ENCODE measurements at regions not wholly inside any gene's neighbourhood (a gene's known extent, or its start where the extent isn't known, plus 50 kb on each side); places are given as distances from the start of the nearest gene placed in this dataset.
"Not testable (repeated sequence)": the region's sequence is repeated elsewhere in the genome, so short reads cannot be mapped to it uniquely, and the experiment has no call there.

DNA sequence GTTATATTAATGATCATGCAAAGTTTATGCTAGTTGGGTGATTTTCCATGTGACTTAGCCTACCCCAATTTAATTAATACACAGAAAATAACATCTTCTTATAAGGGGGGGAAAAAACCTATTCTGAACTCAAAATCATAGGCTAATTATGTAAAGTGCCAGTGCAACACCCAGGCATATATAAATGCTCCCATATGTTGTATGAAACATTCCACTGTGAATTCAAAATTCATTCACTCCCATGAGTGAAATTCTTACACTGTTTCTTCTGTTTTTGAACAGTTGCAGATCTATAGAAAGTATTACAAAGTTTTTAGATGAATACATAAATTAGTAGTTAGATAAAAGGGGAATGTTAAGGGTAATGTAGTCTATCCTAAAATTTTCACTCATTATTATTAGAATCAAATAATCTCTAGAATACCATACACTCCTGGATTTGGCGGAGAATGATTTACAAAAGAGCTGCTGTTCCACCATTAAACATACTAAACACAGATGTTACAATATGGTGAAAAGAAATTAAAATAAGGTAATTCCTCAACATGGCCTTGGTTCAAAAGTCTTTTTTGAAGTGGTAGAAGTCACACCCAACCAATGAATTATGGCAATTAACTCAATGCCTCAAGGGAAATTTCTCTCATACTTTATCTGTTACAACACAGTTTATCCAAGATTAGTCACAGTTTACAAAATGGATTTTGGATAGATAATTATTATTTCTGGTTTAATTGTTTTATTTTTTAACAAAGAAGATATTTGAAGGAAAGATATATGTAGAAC lies 454.1 kb upstream of the FLRT2 start:
- ATAC-seq (ENCODE audit: low read depth in 2 of 2) (no peak), DNase-seq (no peak)
- Mint-ChIP-seq H3K27me3 (no peaks in the 10 kb centered on the region), H3K4me1 (no peaks in the 10 kb centered on the region), H3K9me3 (peaks cover 0 to 7% (median 1%) of the 10 kb centered on the region in 7 donors), H3K36me3 (no peaks in the 10 kb centered on the region), H3K27ac (no peak overlapping the region), H3K4me3 (no peak overlapping the region)

DNA sequence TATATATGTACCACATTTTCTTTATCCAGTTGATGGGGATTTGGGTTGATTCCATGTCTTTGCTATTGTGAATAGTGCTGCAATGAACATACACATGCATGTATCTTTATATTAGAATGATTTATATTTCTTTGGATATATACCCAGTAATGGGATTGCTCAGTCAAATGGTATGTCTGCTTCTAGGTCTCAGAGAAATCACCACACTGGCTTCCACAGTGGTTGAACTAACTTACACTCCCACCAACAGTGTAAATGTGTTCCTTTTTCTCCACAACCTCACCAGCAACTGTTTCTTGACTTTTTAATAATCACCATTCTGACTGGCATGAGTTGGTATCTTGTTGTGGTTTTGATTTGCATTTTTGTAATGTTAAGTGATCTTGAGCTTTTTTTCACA lies 452.2 kb upstream of the FLRT2 start:
- not testable (repeated sequence) for H3K27ac Mint-ChIP-seq; ATAC-seq (ENCODE audit: low read depth in 2 of 2); H3K9me3 Mint-ChIP-seq; DNase-seq; H3K4me3 Mint-ChIP-seq; H3K27me3 Mint-ChIP-seq; H3K36me3 Mint-ChIP-seq; H3K4me1 Mint-ChIP-seq

DNA sequence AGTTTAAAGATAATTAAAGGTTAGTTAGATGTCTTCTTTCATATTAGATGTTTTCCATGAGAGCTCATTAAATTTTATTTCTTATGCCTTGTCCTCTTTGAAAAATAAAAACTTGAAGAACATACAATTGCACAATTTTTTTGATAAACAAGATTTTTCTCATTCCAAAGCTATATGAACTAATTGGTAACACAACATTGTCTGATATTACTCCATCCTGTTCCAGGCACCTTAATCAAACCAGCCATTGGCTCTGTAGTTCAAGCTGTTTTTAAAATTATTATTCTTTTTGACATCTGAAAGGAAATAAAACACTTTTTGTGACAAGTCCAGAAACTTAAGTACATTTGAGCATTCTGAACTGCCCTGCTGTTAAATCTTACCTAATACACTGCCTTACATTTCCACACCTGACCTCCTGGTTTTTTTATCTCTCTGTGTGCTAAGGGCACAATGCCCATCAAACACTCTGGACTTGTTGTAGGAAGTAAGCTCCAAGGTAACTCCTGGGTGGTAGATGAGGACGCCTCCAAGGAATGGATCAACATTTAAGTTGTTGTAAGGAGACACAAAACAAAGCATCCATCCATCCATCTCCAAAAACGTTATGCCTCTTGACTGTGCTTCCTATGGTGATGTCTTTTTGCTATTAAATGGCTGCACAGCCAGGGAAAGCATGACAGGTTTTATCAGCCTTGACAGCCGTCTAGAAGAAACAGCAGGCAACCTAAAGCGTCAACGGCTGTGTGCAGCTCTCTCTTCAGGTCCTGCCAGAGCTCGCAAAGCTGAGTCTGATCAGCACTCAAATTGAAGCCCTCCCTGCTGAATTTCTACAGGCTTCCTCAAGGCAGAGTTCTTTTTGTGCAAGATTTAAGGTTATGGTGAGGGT lies 449.9 kb upstream of the FLRT2 start:
- no peak overlapping the region for H3K4me3 Mint-ChIP-seq
- H3K27ac Mint-ChIP-seq, result no peak overlapping the region
- ATAC-seq (ENCODE audit: low read depth in 2 of 2) (no peak), DNase-seq (no peak)
- no peaks in the 10 kb centered on the region for H3K4me1 Mint-ChIP-seq
- H3K9me3 Mint-ChIP-seq, result peaks cover 0 to 8% (median 2%) of the 10 kb centered on the region in 7 donors
- H3K36me3 Mint-ChIP-seq, result no peaks in the 10 kb centered on the region
- H3K27me3 Mint-ChIP-seq, result no peaks in the 10 kb centered on the region

DNA sequence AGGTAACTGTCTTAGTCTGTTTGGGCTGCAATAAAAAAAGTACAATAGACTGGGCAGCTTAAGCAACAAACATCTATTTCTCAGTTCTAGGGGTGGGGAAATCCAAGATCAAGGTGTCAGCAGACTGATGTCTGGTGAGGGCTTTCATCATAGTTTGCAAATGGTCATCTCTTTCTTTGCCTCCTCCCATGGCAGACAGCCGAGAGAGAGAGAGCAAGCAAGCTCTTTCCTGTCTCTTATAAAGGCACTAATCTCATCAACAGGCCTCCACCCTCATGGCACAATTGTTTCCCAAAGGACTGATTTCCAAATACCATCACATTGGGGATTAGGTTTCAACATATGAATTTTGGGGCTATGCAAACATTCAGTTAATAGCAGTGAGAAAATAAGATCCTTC lies 445.6 kb upstream of the FLRT2 start:
- DNase-seq (no peak), ATAC-seq (ENCODE audit: low read depth in 2 of 2) (no peak)
- Mint-ChIP-seq H3K4me3 (no peak overlapping the region), H3K27ac (no peak overlapping the region), H3K4me1 (no peaks in the 10 kb centered on the region), H3K27me3 (no peaks in the 10 kb centered on the region), H3K9me3 (peaks cover 0 to 12% (median 2%) of the 10 kb centered on the region in 7 donors), H3K36me3 (no peaks in the 10 kb centered on the region)

DNA sequence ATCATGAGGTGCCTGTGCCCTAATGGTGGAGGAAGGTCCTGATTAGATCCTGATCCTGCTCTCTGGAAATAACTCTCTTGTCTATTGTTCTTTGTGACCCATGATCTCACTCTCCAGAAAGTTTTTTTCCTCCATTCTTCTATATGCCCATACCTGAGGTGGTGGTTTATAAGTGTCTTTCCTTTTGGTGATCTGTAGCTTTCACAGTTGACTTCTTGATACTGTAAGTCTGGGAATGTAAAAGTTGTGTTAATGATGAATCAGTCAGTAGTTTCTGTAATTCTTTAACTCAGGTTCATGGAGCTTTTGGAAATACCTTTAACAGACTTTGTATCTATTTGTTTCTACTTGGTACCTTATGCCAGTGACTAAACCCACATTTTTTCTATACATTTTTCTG lies 444.0 kb upstream of the FLRT2 start:
- Mint-ChIP-seq H3K27ac (no peak overlapping the region), H3K27me3 (no peaks in the 10 kb centered on the region), H3K4me1 (no peaks in the 10 kb centered on the region), H3K9me3 (peaks cover 0 to 12% (median 2%) of the 10 kb centered on the region in 7 donors), H3K4me3 (no peak overlapping the region), H3K36me3 (no peaks in the 10 kb centered on the region)
- ATAC-seq (ENCODE audit: low read depth in 2 of 2), result no peak
- DNase-seq, result no peak

DNA sequence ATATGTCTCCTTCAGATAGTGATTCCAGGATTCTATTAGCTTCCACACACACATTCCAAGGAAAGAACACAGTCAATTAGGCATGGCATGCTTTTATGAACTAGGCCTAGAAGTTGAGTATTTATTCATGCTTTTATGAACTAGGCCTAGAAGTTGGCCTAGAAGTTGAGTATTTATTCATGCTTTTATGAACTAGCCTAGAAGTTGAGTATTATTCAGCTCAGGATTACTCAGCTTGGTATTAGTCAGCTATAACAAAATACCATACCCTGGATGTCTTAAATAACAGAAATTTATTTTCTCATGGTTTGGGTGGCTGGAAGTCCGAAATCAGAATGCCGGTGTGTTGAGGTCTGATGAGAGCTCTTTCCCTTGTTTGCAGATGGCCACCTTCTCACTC lies 442.7 kb upstream of the FLRT2 start:
- Mint-ChIP-seq H3K27ac (no peak overlapping the region), H3K27me3 (no peaks in the 10 kb centered on the region), H3K36me3 (no peaks in the 10 kb centered on the region), H3K4me3 (no peak overlapping the region), H3K9me3 (peaks cover 0 to 9% (median 2%) of the 10 kb centered on the region in 7 donors), H3K4me1 (no peaks in the 10 kb centered on the region)
- ATAC-seq (ENCODE audit: low read depth in 2 of 2) (no peak), DNase-seq (no peak)

DNA sequence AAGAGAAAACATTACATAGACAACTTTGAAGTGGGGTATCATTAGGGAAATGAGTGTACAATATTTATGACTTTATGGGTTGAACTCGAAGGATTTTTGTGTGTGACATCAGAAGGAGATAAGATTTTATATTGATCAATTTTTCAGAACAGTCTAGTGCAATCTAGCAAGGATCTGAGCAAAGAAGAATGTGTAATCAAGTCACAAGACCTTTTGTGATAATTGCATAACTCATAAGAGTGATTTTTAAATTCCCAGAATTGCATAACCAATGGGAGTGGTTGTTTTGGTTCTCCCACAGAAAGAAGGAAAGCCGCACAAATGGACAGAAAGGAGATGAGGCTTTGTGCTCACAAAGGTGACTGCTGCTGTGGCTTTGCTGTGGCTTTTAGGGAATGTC lies 441.8 kb upstream of the FLRT2 start:
- no peaks in the 10 kb centered on the region for H3K4me1 Mint-ChIP-seq

DNA sequence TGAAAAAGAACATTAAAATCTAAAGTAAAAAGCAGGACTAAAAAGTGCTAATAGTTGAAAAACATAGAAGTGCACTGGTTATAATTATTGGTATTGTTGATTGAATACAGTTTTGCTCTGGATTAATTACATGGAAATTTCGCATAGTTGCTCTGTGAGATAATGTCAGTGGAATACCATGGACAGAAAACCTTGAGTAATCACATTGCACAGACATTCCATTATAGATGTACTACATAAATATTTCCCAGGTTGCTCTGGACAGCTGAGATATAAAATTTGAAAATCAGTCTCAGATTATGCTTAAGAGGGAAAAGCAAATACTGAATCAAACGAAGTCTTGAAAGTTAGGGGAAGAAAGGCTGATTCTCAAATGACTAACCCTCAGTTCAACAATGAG lies 439.3 kb upstream of the FLRT2 start:
- H3K4me1 Mint-ChIP-seq, result no peaks in the 10 kb centered on the region
- DNase-seq (no peak), ATAC-seq (ENCODE audit: low read depth in 2 of 2) (no peak)
- peaks cover 0 to 9% (median 0%) of the 10 kb centered on the region in 7 donors for H3K9me3 Mint-ChIP-seq
- no peak overlapping the region for H3K4me3 Mint-ChIP-seq
- no peaks in the 10 kb centered on the region for H3K27me3 Mint-ChIP-seq
- H3K36me3 Mint-ChIP-seq, result no peaks in the 10 kb centered on the region
- no peak overlapping the region for H3K27ac Mint-ChIP-seq

More for the DNA sequence above, 441.8 kb upstream of the FLRT2 start:
- Mint-ChIP-seq H3K9me3 (peaks cover 0 to 9% (median 0%) of the 10 kb centered on the region in 7 donors), H3K27me3 (no peaks in the 10 kb centered on the region), H3K4me3 (no peak overlapping the region), H3K27ac (no peak overlapping the region), H3K36me3 (no peaks in the 10 kb centered on the region)
- ATAC-seq (ENCODE audit: low read depth in 2 of 2), result no peak
- no peak for DNase-seq

DNA sequence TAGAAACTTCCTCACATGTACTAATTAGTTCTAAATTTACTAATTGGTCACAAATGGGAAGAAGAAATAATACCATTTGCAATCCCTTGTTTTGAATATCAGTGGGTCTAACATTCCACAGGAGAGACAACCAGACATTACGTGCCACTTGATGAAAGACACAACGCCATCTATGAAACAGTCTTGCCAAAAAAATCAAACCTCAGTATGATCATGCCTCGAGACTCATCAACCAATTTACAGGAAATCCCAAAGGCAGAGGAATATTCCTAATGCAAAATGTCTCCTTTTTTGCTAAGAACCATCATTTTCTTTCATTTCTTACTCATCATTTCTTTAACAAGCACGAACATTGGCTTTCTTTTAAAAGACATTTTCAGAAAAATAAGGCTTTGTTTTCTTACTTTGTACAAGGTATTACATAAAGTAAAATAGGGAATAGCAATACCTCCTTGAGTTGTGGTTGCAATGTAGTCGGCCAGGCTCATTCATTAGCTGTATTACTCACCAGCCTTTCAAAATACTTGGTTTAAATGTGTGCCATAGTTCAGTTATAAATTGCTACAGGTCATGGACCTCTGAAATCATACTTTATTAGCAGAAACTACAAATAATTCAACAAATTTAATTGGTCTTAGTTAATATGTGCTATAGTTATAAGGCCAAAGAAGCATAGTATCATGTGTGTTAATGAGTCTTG lies 436.2 kb upstream of the FLRT2 start:
- DNase-seq (no peak), ATAC-seq (ENCODE audit: low read depth in 2 of 2) (no peak)
- Mint-ChIP-seq H3K27ac (peak overlapping the region in 1 of 6 donors; percentile 15), H3K4me3 (no peak overlapping the region), H3K9me3 (peaks cover 0 to 2% (median 0%) of the 10 kb centered on the region in 7 donors), H3K27me3 (no peaks in the 10 kb centered on the region), H3K36me3 (no peaks in the 10 kb centered on the region), H3K4me1 (no peaks in the 10 kb centered on the region)

DNA sequence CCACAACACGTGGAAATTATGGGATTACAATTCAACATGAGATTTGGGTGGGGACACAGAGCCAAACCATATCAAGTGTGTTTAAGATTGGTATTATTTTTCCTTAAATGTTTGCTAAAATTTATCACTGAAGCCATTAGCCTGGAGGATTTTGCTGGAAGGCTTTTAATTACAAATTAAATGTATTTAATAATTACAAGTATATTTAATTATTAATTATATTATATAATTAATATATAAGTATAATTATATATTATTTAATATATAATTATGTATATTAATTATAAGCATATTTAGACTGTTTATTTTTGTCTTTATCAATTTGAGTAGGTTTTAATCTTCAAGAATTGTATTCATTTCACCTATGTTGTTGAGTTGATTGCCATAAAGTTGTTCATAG lies 427.4 kb upstream of the FLRT2 start:
- H3K36me3 Mint-ChIP-seq, result no peaks in the 10 kb centered on the region
- no peaks in the 10 kb centered on the region for H3K4me1 Mint-ChIP-seq
- no peak for ATAC-seq (ENCODE audit: low read depth in 2 of 2)
- DNase-seq, result no peak
- H3K4me3 Mint-ChIP-seq, result no peak overlapping the region
- no peak overlapping the region for H3K27ac Mint-ChIP-seq
- peaks cover 0 to 7% (median 0%) of the 10 kb centered on the region in 7 donors for H3K9me3 Mint-ChIP-seq
- H3K27me3 Mint-ChIP-seq, result no peaks in the 10 kb centered on the region

DNA sequence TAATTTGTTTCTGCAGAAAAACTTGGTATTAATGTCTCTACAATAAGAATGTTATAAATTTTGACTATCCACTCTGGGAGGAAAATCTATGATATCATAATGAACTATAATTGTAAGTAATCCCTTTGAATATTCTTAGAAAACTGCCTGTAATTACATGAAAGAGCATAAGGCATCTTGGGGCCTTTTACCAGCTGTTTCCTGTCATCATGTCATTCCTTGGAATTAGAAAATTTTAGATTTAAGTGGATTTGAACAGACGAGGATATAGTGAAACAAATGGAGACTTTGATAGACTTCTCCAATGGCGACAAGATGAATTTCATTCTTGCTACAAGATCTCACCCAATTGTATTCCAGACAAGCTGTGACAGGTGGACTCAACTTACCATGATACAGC lies 423.4 kb upstream of the FLRT2 start:
- Mint-ChIP-seq H3K27ac (no peak overlapping the region), H3K4me1 (no peaks in the 10 kb centered on the region), H3K4me3 (no peak overlapping the region), H3K36me3 (no peaks in the 10 kb centered on the region), H3K9me3 (peaks cover 0 to 9% (median 4%) of the 10 kb centered on the region in 7 donors), H3K27me3 (no peaks in the 10 kb centered on the region)
- DNase-seq (no peak), ATAC-seq (ENCODE audit: low read depth in 2 of 2) (no peak)

DNA sequence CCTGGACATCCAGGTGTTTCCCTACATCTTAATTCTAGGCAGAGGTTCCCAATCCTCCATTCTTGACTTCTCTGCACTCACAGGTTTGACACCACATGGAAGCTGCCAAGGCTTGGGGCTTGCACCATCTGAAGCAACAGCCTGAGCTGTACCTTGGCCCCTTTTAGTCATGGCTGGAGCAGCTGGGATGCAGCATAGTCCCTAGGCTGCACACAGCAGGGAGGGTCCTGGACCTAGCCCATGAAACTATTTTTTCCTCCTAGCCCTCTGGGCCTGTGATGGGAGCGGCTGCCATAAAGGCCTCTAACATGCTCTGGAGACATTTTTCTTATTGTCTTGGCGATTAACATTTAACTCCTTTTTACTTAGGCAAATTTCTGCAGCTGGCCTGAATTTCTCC lies 417.2 kb upstream of the FLRT2 start:
- ATAC-seq (ENCODE audit: low read depth in 2 of 2) (no peak), DNase-seq (no peak)
- no peak overlapping the region for H3K4me3 Mint-ChIP-seq
- no peaks in the 10 kb centered on the region for H3K4me1 Mint-ChIP-seq
- H3K27ac Mint-ChIP-seq, result no peak overlapping the region
- H3K9me3 Mint-ChIP-seq, result peaks cover 5 to 29% (median 12%) of the 10 kb centered on the region in 7 donors
- no peaks in the 10 kb centered on the region for H3K36me3 Mint-ChIP-seq
- H3K27me3 Mint-ChIP-seq, result no peaks in the 10 kb centered on the region

DNA sequence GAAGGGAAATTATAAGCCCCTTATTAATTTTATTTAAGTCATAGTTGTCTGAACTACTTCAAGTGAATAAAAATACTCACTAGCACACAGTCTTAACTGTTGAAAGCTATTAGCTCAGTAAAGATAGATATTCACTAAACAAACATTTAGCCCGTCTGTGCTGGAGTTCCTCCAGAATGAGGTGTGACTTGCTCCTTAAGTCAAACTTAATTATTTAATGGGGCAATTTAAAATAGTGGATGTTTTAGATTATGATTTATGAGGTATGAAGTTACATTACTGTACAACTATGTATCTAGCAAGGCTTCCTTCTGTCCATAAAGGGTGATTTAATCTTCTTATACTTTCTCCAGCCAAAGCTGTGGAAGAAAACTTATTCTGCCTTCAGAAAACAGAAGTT lies 414.0 kb upstream of the FLRT2 start:
- Mint-ChIP-seq H3K36me3 (no peaks in the 10 kb centered on the region), H3K4me3 (no peak overlapping the region), H3K9me3 (peaks cover 0 to 29% (median 13%) of the 10 kb centered on the region in 7 donors), H3K4me1 (no peaks in the 10 kb centered on the region), H3K27me3 (no peaks in the 10 kb centered on the region), H3K27ac (no peak overlapping the region)
- DNase-seq (no peak), ATAC-seq (ENCODE audit: low read depth in 2 of 2) (no peak)
